ENCODE measurements at regions not wholly inside any gene's neighbourhood (a gene's known extent, or its start where the extent isn't known, plus 50 kb on each side); places are given as distances from the start of the nearest gene placed in this dataset.

DNA sequence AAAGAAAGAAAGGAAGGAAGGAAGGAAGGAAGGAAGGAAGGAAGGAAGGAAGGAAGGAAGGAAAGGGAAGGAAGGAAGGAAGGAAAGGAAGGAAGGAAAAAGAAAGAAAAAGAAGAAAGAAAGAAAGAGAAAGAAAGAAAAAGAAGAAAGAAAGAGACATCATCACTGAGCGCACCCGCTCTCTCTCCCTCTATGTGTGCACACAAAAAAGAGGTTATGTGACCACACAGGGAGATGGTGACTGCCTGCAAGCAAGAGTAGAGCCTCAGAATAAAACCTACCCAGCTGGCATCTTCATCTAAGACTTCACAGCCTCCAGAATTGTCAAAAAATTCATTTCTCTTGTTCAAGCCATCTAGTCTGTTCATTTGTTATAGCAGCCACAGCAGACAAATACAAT is 1307.4 kb upstream of the ACVR2A start:
- DNase-seq: no peak

DNA sequence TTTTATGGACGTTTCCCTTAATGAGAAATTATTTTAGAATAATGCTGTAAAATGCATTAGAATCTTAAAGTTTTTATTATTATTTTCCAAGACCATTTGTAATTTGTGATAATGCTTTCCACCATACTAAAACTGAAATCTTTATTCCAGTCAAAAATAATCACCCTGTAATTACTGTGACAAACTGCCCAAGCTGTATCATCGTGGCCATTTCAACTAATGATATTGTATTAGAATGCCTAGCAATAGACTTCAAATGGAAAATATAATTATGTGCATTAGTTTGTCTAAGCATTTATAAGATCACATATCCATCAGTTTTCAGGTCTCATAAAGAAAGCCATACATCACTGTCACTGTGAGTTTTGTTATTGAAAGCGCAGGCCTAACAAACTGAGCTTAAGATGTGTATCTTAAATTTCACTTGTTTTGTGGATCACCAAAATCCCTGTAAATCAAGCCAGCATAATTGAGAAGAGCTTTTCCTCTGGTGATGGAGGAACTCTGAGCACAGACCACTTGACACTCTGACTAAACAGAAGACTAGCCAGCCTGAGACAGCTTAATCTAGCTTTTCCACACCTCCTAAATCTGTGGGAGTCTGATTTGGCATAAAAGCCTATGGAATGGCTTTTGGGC is 1312.2 kb upstream of the ACVR2A start:
- DNase-seq: no peak

DNA sequence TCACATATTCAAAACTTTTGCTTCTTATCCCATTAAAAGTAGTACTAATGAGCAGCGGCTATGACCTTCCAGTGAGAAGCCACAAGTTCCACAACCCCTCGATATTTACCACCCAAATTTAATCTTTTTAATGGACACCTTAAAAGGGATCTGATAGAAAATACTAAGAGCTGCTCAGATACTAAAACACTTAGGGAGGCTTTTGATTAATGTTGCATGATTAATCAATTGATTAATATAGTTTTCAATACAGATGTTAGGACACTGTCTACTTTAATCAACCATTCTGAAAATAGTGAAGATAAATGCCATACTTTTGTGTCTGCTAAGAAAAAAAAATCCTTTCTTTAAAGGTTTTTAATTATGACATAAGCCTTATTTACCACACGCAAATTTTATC is 1312.8 kb upstream of the ACVR2A start:
- no peak for DNase-seq

DNA sequence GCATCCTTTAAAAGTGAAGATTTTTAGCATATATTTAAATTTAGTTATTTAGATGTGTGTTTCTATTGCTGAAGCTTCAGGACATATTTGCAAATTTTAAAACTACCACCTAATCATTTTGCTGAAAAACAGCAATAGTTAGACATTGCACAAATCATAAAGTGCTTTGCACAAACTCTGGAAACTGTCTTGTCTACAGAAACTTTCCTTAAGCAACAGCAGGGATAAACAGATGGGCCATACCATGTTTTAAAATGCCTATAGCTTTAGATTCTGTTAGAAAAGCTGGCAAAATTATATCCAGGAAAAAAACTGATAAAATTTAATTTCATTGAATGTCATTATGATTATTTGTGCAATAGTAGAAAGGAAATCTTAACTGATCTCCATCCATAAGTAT is 1313.9 kb upstream of the ACVR2A start:
- no peak for DNase-seq

DNA sequence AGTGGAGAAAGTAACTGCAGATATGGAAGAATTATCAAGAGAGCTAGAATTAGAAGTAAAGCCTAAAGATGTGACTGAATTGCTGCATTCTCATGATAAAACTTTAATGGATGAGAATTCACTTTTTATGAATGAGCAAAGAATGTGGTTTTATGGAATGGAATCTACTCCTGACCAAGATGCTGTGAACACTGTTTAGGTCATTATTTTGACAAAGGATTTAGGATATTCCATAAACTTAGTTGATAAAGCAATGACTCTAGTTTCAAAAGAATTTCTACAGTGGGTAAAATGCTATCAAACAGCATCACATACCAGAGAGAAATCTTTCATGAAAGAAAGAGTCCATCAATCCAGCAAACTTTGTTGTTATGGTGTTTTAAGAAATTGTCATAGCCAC is 1317.7 kb upstream of the ACVR2A start:
- DNase-seq: no peak

DNA sequence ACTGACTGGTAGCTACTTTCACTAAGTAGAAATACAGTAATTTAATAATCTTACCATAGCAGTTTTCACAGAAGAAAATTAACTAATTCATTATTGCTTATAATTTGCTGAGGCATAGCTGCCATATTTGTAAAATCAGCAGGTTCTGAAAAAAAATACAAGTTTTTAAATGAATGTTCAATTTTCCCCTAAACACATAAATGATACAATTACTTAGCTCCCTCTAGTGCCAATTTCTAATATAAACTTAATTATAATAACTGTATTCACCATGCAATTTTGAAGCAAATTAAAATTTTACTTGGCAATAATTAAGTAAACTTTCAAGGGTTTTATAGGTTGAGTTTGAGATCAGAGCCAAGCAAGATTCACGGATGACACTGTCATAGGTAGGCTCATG is 1321.6 kb upstream of the ACVR2A start:
- DNase-seq: no peak

DNA sequence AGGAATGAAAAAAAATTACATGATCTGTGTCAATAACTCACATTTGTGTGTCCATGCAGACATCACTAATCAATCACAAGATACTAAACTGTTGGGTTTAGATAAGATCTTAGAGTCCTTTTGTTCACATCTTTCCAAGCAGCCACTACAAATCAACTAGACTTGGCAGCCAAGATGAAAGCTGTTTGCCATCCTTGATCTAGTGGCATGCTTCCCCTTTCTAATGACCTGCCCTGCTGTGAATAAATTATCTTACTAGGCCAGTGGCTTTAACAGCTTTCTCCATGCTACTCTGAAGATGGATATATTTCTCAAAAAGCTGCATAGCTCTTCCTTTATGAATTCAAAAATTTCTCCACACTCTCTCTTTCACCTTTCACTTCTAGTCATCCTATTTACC is 1338.0 kb upstream of the ACVR2A start:
- DNase-seq: no peak

DNA sequence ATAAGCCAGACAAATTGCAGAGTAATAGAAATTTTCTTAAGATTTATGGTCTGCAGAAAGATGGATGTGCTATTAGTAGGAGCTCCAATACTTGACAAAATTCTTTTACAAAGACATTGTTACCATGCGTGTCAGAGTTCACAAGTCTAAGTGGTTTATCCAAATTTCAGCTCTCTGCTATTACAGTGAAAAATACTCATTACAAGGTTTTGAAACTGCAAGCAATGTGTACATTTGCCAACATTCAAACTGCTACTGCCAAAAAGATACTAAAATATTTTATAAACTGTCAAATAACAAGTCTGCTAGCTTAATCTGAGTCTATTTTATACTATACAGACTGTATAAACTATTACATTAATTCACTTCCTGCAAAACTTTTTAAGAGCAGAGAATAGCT is 1341.5 kb upstream of the ACVR2A start:
- no peak for DNase-seq

DNA sequence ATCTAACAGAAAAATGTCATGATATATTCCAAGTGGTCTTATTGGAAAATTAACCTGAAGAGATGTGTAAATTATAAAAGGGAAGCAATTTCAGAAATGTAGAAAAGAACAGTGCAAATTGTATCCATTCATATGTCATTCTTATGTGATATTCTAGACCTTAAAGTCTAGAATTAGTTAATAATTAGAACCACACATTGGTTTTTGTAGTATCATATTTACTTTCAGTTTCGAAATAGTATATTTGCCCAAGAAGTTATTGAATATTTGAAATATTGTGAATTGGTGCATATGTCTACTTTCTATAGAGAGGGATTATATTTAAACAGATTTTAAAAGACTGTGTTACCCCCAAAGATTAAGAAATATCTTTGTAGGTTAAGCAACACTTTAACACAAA is 1348.6 kb upstream of the ACVR2A start:
- no peak for DNase-seq

DNA sequence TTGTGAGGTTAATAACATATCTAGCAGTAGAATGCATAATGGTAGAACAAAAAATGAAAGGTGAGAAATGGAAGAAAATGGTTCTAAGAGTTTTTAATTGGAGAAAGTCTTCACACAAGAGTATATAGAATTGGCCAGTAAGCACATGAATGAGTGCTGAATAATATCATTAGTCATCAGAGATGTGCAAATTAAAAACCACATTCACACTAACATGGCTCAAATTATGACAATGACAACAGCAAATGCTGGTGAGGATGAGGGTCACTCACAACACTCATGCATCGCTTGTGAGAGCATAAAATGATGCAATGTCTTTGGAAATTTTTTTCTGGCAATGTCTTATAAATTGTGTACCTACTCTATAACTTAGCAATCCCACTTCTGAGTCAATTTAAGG is 1355.4 kb upstream of the ACVR2A start:
- DNase-seq: no peak

DNA sequence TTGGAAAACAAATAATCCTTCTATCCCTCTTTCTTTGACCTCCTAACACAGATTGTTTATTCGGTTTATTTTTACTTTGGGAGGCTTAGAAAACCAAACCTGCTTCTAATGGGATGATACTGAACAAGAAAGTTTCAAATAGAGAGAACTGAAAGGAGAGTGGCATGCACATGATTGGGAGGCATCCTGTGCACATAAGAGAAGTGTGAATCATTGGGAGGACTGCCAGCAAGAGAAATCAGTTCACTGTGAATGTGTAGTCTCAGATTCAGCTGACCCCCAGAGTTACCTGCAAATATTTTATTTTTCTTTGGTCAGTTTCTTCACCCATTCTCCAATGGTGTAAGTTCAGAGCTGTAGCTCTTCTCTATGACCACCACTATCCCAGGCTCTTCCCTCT is 1363.2 kb upstream of the ACVR2A start:
- DNase-seq: no peak

DNA sequence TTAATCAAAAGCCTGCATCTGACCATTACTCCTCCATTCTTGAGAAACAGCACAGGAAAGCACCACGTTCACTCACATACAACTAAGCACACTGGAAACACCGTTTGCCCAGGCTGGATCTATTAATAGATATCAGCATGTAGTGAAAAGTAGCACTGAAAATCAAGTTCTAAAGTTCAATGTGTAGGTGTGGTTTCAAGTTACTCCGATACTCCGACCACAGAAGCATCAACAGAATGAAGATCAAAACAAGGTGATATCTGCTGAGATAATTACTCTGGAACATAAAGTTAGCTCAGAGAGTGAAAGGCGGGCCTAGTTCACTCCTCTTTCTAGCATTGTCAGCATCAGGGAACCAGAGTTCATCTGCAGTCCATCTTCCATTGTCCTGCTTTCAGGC is 1367.4 kb upstream of the ACVR2A start:
- DNase-seq: no peak

DNA sequence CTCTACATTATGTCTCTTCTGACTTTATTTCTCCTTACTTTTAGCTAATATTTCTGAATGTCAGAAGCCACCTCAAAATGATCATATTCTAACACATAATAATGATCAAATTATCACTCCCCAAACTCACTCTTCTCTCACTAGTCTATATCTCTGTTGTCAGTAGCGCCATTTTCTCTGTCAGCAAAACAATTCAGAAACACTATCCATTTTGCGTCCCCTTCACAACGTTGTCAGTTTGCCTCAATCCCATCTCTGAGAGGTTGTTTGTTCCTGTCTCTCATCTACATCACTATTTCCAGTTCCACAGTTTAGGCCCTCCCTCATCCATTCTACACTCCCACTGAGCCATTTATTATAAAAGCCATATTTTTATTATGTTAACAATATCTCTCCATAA is 1376.3 kb upstream of the ACVR2A start:
- DNase-seq: no peak

DNA sequence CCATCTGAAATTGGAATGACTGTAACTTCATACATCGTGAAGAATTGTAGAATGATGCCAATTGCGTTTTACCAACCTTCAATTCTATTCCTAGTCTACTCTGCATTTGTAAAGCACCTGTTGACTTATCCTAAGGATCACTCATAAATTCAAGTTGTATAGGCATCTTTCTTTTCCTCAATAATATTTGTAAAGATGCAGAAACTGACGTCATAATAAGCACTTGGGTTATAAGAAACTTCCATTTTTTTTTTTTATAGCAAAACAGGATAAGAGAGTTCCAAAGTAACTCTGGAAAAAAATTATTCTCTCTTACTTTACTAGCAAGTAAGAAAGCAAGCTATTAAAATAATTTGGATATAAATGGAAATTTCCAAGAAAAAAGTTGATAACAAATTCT is 1377.4 kb upstream of the ACVR2A start:
- DNase-seq: no peak

DNA sequence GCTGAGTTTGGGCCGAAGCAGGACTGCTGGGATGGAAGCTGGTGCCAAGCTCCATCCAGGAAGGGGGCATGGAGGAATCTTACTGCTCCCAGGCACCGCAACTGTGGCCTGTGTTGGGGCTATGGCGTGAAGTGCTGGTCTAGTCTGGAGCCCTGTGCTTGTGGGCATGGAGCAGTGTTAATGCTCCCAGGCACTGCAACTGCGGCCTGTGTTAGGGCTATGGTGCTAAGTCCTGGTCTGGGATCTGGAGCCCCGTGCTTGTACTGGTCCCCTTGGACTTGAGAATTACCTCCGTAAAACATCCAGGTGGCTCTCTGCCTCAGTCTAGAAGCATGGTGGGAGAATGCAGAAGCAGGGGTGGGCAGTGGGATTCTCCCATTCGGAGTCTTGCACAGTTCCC is 1379.4 kb upstream of the ACVR2A start:
- no peak for DNase-seq

DNA sequence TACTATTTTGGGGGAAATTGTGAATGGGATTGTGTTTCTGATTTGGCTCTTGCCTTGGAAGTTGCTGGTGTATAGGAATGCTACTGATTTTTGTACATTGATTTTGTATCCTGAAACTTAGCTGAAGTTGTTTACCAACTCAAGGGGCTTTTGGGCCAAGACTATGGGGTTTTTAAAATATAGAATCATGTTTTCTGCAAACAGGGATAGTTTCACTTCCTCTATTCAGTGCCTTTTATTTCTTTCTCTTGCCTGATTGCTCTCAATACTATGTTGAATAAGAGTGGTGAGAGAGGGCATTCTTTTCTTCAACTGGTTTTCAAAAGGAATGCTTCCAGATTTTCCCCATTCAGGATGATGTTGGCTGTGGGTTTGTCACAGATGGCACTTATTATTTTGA is 1383.8 kb upstream of the ACVR2A start:
- DNase-seq: no peak

DNA sequence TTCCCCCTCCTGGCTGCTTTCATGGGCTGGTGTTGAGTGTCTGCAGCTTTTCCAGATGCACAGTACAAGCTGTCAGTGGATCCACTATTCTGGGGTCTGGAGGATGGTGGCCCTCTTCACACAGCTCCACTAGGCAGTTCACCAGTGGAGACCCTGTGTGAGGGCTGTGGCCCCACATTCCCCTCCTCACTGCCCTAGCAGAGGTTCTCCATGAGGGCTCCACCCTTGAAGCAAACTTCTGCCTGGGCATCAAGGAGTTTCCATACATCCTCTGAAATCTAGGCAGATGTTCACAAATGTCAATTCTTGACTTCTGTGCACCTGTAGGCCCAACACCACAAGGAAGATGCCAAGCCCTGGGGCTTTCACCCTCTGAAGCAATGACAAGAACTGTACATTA is 1386.2 kb upstream of the ACVR2A start:
- DNase-seq: no peak

DNA sequence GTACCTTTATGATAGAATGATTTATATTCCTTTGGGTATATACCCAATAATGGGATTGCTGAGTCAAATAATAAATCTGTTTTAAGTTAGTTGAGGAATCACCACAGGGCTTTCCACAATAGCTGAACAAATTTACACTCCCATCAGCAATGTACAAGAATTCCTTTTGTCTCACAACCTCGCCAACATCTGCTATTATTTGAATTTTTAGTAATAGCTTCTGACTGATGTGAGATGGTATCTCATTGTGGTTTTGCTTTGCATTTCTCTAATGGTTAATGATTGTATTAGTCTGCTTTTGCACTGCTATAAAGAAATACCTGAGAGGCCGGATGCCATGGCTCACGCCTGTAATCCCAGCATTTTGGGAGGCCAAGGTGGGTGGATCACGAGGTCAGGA is 1387.6 kb upstream of the ACVR2A start:
- no peak for DNase-seq

DNA sequence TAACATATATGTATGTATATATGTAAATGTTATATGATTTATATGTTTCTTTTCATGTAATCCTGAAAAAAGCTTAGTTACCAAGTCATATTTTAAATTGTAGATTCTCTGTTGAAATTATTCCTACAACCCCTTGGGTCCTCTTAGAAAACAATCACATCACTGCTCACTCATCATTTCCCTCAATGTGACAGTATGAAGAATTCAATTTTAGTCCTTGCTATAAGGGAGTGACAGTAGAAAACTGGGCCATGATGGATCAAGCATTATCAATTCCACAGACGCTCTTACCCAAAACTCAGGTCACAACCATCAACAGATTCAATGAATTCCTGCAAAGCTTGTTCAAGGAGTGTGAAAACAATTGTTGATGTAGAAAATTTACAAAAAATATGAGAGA is 1389.5 kb upstream of the ACVR2A start:
- DNase-seq: no peak

DNA sequence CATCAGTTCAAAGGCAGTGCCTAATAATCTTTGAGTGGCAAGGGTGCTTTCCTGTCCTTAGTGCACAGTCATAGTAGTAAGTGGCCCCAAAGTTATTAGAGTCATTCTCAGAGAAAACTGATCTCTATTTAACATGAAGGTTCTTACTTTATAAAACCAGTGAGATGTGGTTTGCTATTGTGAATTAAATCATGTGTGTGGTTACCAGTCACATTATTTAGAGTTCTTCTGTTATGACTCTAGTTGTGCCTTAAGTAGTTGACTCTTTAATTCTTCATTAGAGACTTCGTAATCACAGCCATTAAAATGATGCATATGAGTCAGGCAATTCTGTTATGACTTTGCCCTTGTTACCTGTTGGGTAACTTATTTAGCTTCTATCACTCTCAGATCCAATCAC is 1392.9 kb upstream of the ACVR2A start:
- DNase-seq: no peak

DNA sequence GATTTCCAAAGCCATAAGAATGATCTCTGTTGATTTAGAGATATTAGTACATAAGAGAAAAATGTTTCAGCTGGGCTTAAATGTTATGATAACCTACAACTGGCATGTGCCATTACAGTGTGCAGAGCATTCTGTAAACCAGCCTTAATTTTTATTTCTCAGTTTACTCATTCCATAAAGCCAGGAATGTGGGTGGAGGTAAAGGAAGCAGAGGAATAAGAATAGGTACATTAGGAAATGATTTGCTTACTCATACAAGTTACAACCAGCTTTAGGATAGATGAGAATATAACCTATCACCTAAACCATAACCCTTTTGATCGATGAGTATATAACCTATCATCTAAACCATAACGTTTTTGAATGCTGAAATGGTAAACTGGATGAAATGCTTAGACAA is 1394.7 kb upstream of the ACVR2A start:
- DNase-seq: no peak

DNA sequence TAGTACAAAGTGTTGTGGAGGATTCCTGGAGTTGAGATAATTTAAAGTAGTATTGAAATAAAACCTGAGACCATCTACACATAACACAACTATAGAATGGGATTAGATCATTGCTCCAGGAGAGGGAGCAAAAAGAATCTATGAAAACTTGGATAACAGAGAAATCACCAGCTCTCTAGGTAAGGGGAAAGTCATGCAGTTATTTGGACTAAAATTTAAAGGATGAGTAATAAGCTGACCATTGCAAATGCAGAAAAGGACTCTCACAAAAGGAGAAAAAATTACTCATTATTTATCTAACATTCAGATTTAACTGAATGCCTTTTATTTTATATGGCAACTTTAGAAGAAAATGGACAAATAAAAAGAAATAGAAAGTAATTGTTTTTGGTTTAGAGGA is 1399.8 kb upstream of the ACVR2A start:
- DNase-seq: no peak

DNA sequence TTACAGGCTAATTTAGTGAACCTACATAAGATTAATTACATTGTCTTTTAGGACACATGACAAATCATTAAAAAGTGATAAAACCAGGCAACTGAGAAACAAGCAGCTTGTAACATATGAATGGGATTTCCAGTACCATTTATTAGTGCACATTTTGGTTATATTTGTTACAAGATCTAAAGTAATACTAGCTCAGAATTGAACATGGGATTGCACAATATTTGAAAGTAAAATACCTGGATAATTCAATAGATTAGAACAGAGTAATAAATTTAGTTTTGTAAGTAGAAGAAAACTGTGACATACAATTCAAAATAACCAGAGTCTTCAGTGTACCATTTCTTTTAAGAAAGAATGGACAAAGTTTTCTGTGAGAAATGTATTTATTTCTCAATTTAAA is 1400.7 kb upstream of the ACVR2A start:
- DNase-seq: no peak

DNA sequence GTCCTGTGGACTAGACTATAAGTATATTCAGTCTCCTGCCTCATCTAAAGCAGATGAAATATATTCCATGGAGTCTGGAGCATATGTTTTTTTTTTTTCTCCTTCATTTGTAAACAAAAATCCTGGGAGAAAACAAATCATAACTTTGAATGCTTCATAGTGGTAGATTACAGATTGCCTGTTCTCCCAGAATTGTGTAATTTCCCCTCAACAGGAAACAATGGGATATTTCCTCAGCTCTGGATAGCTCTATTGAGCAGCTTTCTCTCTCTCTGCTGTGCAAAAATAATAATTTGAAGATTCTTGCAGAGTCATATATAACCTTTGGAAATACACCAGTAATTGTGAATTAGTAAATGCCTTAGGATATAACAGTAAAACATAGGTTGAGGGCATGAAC is 1406.6 kb upstream of the ACVR2A start:
- no peak for DNase-seq

DNA sequence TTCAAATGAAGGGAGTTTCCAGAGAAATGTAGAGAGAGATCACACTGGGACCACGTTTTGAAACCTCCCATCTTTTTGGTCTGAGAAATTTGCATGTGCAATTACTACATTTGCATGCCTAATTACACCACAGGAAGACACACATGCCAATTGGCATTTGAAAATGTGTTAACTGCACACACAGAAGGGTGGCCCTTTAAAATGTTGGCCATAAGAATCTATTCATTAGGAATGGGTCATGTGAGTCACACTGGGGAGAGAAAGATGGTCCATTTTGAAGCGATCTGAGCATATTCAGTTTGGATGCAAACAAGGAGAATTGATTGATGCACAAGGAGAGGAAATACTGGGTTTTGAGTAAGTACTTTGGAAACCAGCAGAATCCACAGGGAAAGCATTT is 1407.1 kb upstream of the ACVR2A start:
- no peak for DNase-seq

Data from CD4-positive, alpha-beta T cell treated with Interleukin-10 for 1 hour (primary cell).